Natural killer cell (primary cell): ENCODE measurements at regions not wholly inside any gene's neighbourhood (a gene's known extent, or its start where the extent isn't known, plus 50 kb on each side); places are given as distances from the start of the nearest gene placed in this dataset.

Source experiments
- ATAC-seq, 3 donors: fragments of 150-1000 bp in 2 of 3; fragments of 200-7000 bp in 1 of 3; cut with Tn5 transposase; 1 replicate in 1 of 3; 2 replicates in 2 of 3; pipeline ENCODE4 v1.10.0; 2021; ENCODE audit warnings: mild to moderate bottlenecking in 2 of 3, moderate library complexity in 2 of 3
- DNase-seq, 2 donors: peaks; one replicate each; pipeline versions ENCODE4 v3.0.0 to v3.0.0-alpha.2; 2013 to 2021; ENCODE audit warnings: mixed read lengths in 1 of 2
- H3K27ac ChIP-seq: one replicate; pipeline ENCODE4 v1.5.1; 2013; ENCODE audit warnings: mild to moderate bottlenecking, low read length
- H3K27me3 ChIP-seq: one replicate; pipeline ENCODE4 v1.6.1; 2013; ENCODE audit warnings: low read length; ENCODE audit not compliant: control insufficient read depth, insufficient read depth
- H3K36me3 ChIP-seq: one replicate; pipeline ENCODE4 v1.6.1; 2013; ENCODE audit warnings: low read length; ENCODE audit not compliant: control insufficient read depth, insufficient read depth
- H3K4me1 ChIP-seq: one replicate; pipeline ENCODE4 v1.6.1; 2013; ENCODE audit warnings: low read length; ENCODE audit not compliant: control insufficient read depth, insufficient read depth
- H3K4me3 ChIP-seq: one replicate; pipeline ENCODE4 v1.5.1; 2013; ENCODE audit warnings: low read length
- H3K9me3 ChIP-seq: one replicate; pipeline ENCODE4 v1.6.1; 2013; ENCODE audit warnings: low read length; ENCODE audit not compliant: control insufficient read depth, insufficient read depth
- H3K27ac Mint-ChIP-seq, 2 donors: one replicate each; pipeline ENCODE4 v1.8.0; 2022; ENCODE audit warnings: mild to moderate bottlenecking in 2 of 2, mixed read lengths in 2 of 2, moderate library complexity in 1 of 2
- H3K27me3 Mint-ChIP-seq, 2 donors: one replicate each; pipeline ENCODE4 v1.8.0; 2022; ENCODE audit warnings: low read depth in 2 of 2, mixed read lengths in 2 of 2
- H3K36me3 Mint-ChIP-seq: one replicate; pipeline ENCODE4 v1.8.0; 2022; ENCODE audit warnings: mixed read lengths
- H3K4me1 Mint-ChIP-seq, 2 donors: one replicate each; pipeline ENCODE4 v1.8.0; 2022; ENCODE audit warnings: mixed read lengths in 2 of 2
- H3K4me3 Mint-ChIP-seq: one replicate; pipeline ENCODE4 v1.8.0; 2022; ENCODE audit warnings: mild to moderate bottlenecking, moderate library complexity, mixed read lengths
- H3K9me3 Mint-ChIP-seq, 2 donors: one replicate each; pipeline ENCODE4 v1.8.0; 2022; ENCODE audit warnings: mixed read lengths in 2 of 2
- WGBS: methylation state at CpG from one replicate; pipeline ENCODE4 v1.1.7; 2013; ENCODE audit warnings: missing lambda C conversion rate; ENCODE audit not compliant: insufficient coverage; 5-methylcytosine and 5-hydroxymethylcytosine counted together
- intact Hi-C: fragments of 100-400 bp; cut with micrococcal nuclease; formaldehyde crosslinking; loops from one replicate; pipeline ENCODE4 v1.14.2; 2022
- TF ChIP-seq, protein P1 (sequence below): fragments of 200-600 bp; IDR thresholded peaks from one replicate; pipeline ENCODE4 v1.8.0; 2022; ENCODE audit warnings: antibody characterized with exemption

DNA sequence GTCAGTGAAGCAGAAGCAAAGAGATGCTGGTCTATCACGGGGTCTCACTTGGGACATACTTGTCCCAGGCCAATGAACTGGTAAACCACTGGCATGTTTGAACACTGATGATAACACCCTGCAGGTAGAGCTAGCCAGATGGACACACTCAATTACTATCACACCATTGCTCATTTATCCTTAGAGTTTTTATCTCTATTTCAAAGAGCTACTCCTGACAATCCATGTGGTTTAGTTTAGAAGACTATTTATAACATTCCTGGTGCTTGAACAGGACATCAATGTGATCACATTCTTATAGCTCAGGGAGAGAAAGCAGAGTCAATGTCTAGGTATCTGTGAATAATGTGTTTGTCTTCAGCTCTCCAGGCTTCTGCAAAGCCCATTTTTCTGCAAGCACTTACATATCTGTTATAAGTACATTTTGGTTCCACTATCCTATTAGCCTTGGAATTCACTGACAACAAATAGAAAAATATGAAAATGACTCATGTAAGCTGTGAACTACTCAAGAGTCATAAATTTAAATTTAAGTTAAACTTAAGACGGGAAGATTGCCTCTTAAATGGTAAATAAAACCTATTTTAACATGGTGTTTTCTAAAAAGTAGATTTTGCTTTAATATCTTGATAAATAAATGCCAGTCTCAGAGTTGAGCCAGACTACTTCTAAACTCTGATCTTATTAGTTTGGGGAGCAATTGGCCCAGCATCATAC, 106.7 kb upstream of the MBL2 start:
- 71% methylated on average over 1 of the region's 2 CpGs for WGBS
- intact Hi-C loops, result no loop called here
- Histone ChIP-seq H3K9me3 (no peaks in the 10 kb centered on the region), H3K4me3 (no peak overlapping the region), H3K27ac (no peak overlapping the region), H3K4me1 (no peaks in the 10 kb centered on the region), H3K27me3 (no peaks in the 10 kb centered on the region), H3K36me3 (no peaks in the 10 kb centered on the region)
- H3K36me3 Mint-ChIP-seq, result no peaks in the 10 kb centered on the region
- no peak overlapping the region for H3K27ac Mint-ChIP-seq
- H3K9me3 Mint-ChIP-seq, result peaks cover 2 to 4% of the 10 kb centered on the region in 2 donors
- TF ChIP-seq, protein P1, sequence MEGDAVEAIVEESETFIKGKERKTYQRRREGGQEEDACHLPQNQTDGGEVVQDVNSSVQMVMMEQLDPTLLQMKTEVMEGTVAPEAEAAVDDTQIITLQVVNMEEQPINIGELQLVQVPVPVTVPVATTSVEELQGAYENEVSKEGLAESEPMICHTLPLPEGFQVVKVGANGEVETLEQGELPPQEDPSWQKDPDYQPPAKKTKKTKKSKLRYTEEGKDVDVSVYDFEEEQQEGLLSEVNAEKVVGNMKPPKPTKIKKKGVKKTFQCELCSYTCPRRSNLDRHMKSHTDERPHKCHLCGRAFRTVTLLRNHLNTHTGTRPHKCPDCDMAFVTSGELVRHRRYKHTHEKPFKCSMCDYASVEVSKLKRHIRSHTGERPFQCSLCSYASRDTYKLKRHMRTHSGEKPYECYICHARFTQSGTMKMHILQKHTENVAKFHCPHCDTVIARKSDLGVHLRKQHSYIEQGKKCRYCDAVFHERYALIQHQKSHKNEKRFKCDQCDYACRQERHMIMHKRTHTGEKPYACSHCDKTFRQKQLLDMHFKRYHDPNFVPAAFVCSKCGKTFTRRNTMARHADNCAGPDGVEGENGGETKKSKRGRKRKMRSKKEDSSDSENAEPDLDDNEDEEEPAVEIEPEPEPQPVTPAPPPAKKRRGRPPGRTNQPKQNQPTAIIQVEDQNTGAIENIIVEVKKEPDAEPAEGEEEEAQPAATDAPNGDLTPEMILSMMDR, result no peak
- ATAC-seq (no peak), DNase-seq (no peak)
- no peaks in the 10 kb centered on the region for H3K27me3 Mint-ChIP-seq
- no peak overlapping the region for H3K4me3 Mint-ChIP-seq
- no peaks in the 10 kb centered on the region for H3K4me1 Mint-ChIP-seq

DNA sequence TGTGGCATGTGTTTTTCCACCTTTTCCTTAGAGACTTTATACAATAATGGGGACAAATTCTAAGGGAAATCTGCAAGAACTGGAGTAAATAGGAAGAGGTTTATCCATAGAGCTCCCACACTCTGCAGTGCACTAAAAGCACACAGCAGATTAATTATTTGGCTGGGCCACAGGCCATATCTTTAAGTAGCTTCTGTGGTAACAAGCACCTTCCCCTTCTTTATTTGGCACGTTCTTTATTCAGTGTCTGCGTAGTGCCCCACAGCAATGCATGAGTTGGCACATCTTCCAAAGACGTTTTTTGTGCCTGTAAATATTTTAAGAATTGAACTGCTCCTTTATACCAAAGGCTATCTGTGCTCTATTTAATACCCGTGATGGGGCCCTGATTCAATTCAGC, 104.9 kb upstream of the MBL2 start:
- 25% methylated on average over 3 of the region's 4 CpGs for WGBS
- no peak overlapping the region for H3K27ac Mint-ChIP-seq

DNA sequence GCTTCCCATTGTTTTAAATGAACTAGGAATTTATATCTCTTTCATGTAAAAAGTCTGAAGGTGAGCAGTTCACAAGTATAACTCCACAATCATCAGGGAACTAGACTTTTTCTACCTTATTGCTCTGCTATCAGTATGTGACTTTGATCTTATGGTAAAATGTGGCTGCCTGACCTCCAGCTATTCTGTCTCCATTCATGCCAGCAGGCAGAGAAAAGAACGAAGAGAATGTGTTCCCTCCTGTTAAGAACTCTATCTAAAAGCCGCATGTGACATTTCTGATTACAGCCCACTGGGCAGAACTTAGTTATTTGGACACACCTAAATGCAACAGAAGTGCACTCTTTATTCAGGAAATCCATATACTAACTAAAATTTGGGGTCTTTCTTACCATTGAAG, 102.8 kb upstream of the MBL2 start:
- H3K27me3 ChIP-seq, result no peaks in the 10 kb centered on the region
- intact Hi-C loops, result no loop called here
- no peaks in the 10 kb centered on the region for H3K4me1 ChIP-seq
- no peaks in the 10 kb centered on the region for H3K9me3 ChIP-seq
- no peak overlapping the region for H3K4me3 ChIP-seq
- no peaks in the 10 kb centered on the region for H3K4me1 Mint-ChIP-seq
- no peak overlapping the region for H3K27ac Mint-ChIP-seq
- peaks cover 0 to 2% of the 10 kb centered on the region in 2 donors for H3K9me3 Mint-ChIP-seq
- TF ChIP-seq, protein P1, result no peak
- 80% methylated on average over 2 of the region's 2 CpGs for WGBS
- no peaks in the 10 kb centered on the region for H3K27me3 Mint-ChIP-seq
- H3K36me3 ChIP-seq, result no peaks in the 10 kb centered on the region
- DNase-seq (no peak), ATAC-seq (no peak)
- no peak overlapping the region for H3K27ac ChIP-seq
- H3K36me3 Mint-ChIP-seq, result no peaks in the 10 kb centered on the region
- no peak overlapping the region for H3K4me3 Mint-ChIP-seq

More for the DNA sequence above, 104.9 kb upstream of the MBL2 start:
- intact Hi-C loops, result no loop called here
- no peaks in the 10 kb centered on the region for H3K27me3 Mint-ChIP-seq
- Histone ChIP-seq H3K27ac (no peak overlapping the region), H3K36me3 (no peaks in the 10 kb centered on the region), H3K27me3 (no peaks in the 10 kb centered on the region), H3K9me3 (no peaks in the 10 kb centered on the region), H3K4me3 (no peak overlapping the region), H3K4me1 (no peaks in the 10 kb centered on the region)
- DNase-seq, result no peak
- no peak overlapping the region for H3K4me3 Mint-ChIP-seq
- peaks cover 0 to 4% of the 10 kb centered on the region in 2 donors for H3K9me3 Mint-ChIP-seq
- ATAC-seq, result no peak
- H3K4me1 Mint-ChIP-seq, result no peaks in the 10 kb centered on the region
- TF ChIP-seq, protein P1, result no peak
- H3K36me3 Mint-ChIP-seq, result no peaks in the 10 kb centered on the region

DNA sequence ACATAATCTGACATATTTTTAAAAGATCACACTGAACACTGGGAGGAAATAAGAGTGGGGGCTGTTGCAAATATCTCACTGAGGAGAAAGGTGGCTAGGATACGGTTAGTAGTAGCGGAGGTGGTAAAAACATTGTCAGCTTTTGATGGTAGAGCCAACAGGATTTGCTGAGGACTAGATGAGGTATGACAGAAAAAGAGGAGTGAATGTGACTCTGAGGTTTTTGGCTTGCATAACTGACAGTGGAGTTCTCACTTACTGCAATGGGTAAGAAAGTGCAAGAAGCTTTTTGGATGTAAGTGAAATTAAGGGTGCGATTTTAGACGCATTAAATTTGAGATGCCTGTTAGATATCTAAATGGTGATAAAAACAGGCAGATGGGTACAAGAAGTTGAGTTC, 102.0 kb upstream of the MBL2 start:
- Histone ChIP-seq H3K4me3 (no peak overlapping the region), H3K27ac (no peak overlapping the region), H3K4me1 (no peaks in the 10 kb centered on the region), H3K9me3 (no peaks in the 10 kb centered on the region), H3K27me3 (no peaks in the 10 kb centered on the region), H3K36me3 (no peaks in the 10 kb centered on the region)
- no peaks in the 10 kb centered on the region for H3K4me1 Mint-ChIP-seq
- no peak overlapping the region for H3K4me3 Mint-ChIP-seq
- TF ChIP-seq, protein P1, result no peak
- no peaks in the 10 kb centered on the region for H3K27me3 Mint-ChIP-seq
- no peak for DNase-seq
- H3K9me3 Mint-ChIP-seq, result peaks cover 3 to 5% of the 10 kb centered on the region in 2 donors
- no peak for ATAC-seq
- intact Hi-C loops, result no loop called here
- 72% methylated on average over 4 of the region's 4 CpGs for WGBS
- H3K36me3 Mint-ChIP-seq, result no peaks in the 10 kb centered on the region
- no peak overlapping the region for H3K27ac Mint-ChIP-seq
